B cell (primary cell): ENCODE measurements at regions not wholly inside any gene's neighbourhood (a gene's known extent, or its start where the extent isn't known, plus 50 kb on each side); places are given as distances from the start of the nearest gene placed in this dataset.
"Not testable (repeated sequence)": the region's sequence is repeated elsewhere in the genome, so short reads cannot be mapped to it uniquely, and the experiment has no call there.

ENCODE experiments used
- EZH2 ChIP-seq: IDR thresholded peaks from 2 replicates; pipeline ENCODE4 v1.6.1; 2012; ENCODE audit warnings: borderline replicate concordance, low read depth, mild to moderate bottlenecking, moderate library complexity, low read length; ENCODE audit not compliant: insufficient read depth, poor library complexity, severe bottlenecking
- TF ChIP-seq, protein P1 (sequence below): fragments of 200-600 bp; IDR thresholded peaks from one replicate; pipeline ENCODE4 v1.8.0; 2022; ENCODE audit warnings: antibody characterized with exemption, mild to moderate bottlenecking

DNA sequence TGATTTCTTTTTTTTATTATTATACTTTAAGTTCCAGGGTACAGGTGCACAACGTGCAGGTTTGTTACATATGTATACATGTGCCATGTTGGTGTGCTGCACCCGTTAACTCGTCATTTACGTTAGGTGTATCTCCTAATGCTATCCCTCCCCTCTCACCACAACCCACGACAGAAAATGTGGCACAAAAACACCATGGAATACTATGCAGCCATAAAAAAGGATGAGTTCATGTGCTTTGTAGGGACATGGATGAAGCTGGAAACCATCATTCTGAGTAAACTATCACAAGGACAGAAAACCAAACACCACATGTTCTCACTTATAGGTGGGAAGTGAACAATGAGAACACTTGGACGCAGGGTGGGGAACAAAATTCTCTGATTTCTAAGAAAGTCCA is 140.9 kb downstream of the EXOC5 start:
- not testable (repeated sequence) for TF ChIP-seq EZH2
- TF ChIP-seq, protein P1, sequence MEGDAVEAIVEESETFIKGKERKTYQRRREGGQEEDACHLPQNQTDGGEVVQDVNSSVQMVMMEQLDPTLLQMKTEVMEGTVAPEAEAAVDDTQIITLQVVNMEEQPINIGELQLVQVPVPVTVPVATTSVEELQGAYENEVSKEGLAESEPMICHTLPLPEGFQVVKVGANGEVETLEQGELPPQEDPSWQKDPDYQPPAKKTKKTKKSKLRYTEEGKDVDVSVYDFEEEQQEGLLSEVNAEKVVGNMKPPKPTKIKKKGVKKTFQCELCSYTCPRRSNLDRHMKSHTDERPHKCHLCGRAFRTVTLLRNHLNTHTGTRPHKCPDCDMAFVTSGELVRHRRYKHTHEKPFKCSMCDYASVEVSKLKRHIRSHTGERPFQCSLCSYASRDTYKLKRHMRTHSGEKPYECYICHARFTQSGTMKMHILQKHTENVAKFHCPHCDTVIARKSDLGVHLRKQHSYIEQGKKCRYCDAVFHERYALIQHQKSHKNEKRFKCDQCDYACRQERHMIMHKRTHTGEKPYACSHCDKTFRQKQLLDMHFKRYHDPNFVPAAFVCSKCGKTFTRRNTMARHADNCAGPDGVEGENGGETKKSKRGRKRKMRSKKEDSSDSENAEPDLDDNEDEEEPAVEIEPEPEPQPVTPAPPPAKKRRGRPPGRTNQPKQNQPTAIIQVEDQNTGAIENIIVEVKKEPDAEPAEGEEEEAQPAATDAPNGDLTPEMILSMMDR = not testable (repeated sequence)
